PFSK-1 (cell line): ENCODE measurements at regions not wholly inside any gene's neighbourhood (a gene's known extent, or its start where the extent isn't known, plus 50 kb on each side); places are given as distances from the start of the nearest gene placed in this dataset.

Experiments
- FOXP2 ChIP-seq: optimal IDR thresholded peaks from 2 replicates; pipeline ENCODE3; 2011; ENCODE audit warnings: borderline replicate concordance, control low read depth, inconsistent platforms; ENCODE audit not compliant: insufficient read depth; ENCODE audit errors: extremely low read length, extremely low read depth
- POLR2AphosphoS5 ChIP-seq: IDR thresholded peaks from 2 replicates; pipeline ENCODE4 v1.6.1; 2012; ENCODE audit warnings: low read depth, mild to moderate bottlenecking, control low read depth, low read length, moderate library complexity
- REST ChIP-seq, 2 experiments: IDR thresholded peaks; 2 replicates each; pipeline versions ENCODE4 v1.6.1 to v1.8.0; 2011 to 2012; ENCODE audit warnings: low read depth in 2 of 2, low read length in 2 of 2, control low read depth in 1 of 2, inconsistent platforms in 1 of 2, mild to moderate bottlenecking in 1 of 2, moderate library complexity in 1 of 2; ENCODE audit not compliant: insufficient read depth in 1 of 2
- SIN3A ChIP-seq: IDR thresholded peaks from 2 replicates; pipeline ENCODE4 v1.6.1; 2012; ENCODE audit warnings: mild to moderate bottlenecking, low read length, moderate library complexity, borderline replicate concordance; ENCODE audit not compliant: insufficient read depth
- TAF1 ChIP-seq: IDR thresholded peaks from 2 replicates; pipeline ENCODE4 v1.6.1; 2012; ENCODE audit warnings: low read length, control low read depth, borderline replicate concordance; ENCODE audit not compliant: insufficient read depth

GRCh38 chr6:125474061-125474460 is 172.3 kb upstream of the HDDC2 start:
- TF ChIP-seq FOXP2 = no peak
- TF ChIP-seq POLR2AphosphoS5 = no peak
- no peak for TF ChIP-seq REST (IDR thresholded peaks at IDR 0.05; ENCODE audit: insufficient read depth in 1 of 2, low read depth in 2 of 2, low read length in 2 of 2)
- no peak for TF ChIP-seq SIN3A
- no peak for TF ChIP-seq TAF1
